SH-SY5Y (cell line): ENCODE measurements at regions not wholly inside any gene's neighbourhood (a gene's known extent, or its start where the extent isn't known, plus 50 kb on each side); places are given as distances from the start of the nearest gene placed in this dataset.

Experiments
- GATA2 ChIP-seq: IDR thresholded peaks from 2 replicates; pipeline ENCODE4 v1.6.1; 2011; ENCODE audit warnings: mild to moderate bottlenecking, low read depth, low read length
- GATA3 ChIP-seq: IDR thresholded peaks from 2 replicates; pipeline ENCODE4 v1.6.1; 2011; ENCODE audit warnings: low read depth, mild to moderate bottlenecking, low read length, moderate library complexity

DNA sequence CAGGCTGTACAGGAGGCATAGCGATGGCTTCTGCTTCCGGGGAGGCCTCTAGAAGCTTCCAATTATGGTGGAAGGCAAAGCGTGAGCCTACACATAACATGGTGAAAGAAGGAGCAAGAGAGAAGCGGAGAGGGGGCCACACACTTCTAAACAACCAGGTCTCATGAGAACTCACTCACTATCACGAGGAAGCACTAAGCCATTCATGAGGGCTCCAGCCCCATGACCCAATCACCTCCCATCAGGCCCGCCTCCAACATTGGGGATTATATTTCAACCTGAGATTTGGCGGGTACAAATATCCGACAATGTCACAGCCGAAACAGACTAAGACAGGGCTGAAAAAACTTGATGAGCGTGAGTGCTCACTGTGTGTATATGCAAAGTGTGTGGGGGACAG lies 89.3 kb upstream of the CNIH3 start:
- TF ChIP-seq GATA2, result no peak
- TF ChIP-seq GATA3, result no peak
